ENCODE measurements at regions not wholly inside any gene's neighbourhood (a gene's known extent, or its start where the extent isn't known, plus 50 kb on each side); places are given as distances from the start of the nearest gene placed in this dataset.

GRCh38 chr7:106400923-106401322 is 116.1 kb upstream of the NAMPT start:
- H3K79me2 ChIP-seq (ENCODE audit: insufficient read depth, low read length) = no peaks in the 10 kb centered on the region
- in situ Hi-C loops (cut with HindIII; ENCODE audit: extremely low pct_ligation_motif_present, low pct_unique_long_range_greater_than_20kb) = no loop called here
- no peak overlapping the region for H2AFZ ChIP-seq (ENCODE audit: low read length)
- no peak overlapping the region for H3K4me3 ChIP-seq (replicated peaks in 1 of 3; ENCODE audit: insufficient read depth in 1 of 3, low read depth in 2 of 3, low read length in 3 of 3)
- no peaks in the 10 kb centered on the region for H3K9me3 ChIP-seq (ENCODE audit: low read length)
- POLR2A ChIA-PET = no interaction called here
- FAIRE-seq = no peak
- no peaks in the 10 kb centered on the region for H3K27me3 ChIP-seq (ENCODE audit: control insufficient read depth in 1 of 2, insufficient read depth in 2 of 2, low read length in 2 of 2)
- H3K4me2 ChIP-seq (ENCODE audit: low read depth, low read length) = no peak overlapping the region
- WGBS (ENCODE audit: low lambda C conversion rate) = 98% methylated on average over 3 of the region's 3 CpGs
- no peak for DNase-seq (ENCODE audit: low spot score)
- intact Hi-C loops (cut with micrococcal nuclease; ENCODE audit: unreplicated experiment) = no loop called here
- no peaks in the 10 kb centered on the region for H4K20me1 ChIP-seq (ENCODE audit: insufficient read depth, low read length)
- ATAC-seq = no peak
- H3K4me1 ChIP-seq (ENCODE audit: insufficient read depth, low read length) = no peaks in the 10 kb centered on the region
- CTCF ChIA-PET (ENCODE audit: low intra/inter-chr PET ratio, low total read pairs) = no interaction called here
- no peak overlapping the region for H3K27ac ChIP-seq (ENCODE audit: extremely low read length, insufficient read depth, low read length)
- H3K36me3 ChIP-seq (replicated peaks in 1 of 2; ENCODE audit: control insufficient read depth in 1 of 2, insufficient read depth in 2 of 2, low read length in 2 of 2) = no peaks in the 10 kb centered on the region
- no peak for TF ChIP-seq HIVEP1 (CRISPR knock-in tag; IDR thresholded peaks at IDR 0.05)
- no peak for TF ChIP-seq FOXK2 (IDR thresholded peaks at IDR 0.05)
- TF ChIP-seq NCOA5 (CRISPR knock-in tag; IDR thresholded peaks at IDR 0.05) = no peak
- TF ChIP-seq DMTF1 (CRISPR knock-in tag; IDR thresholded peaks at IDR 0.05) = no peak
- TF ChIP-seq CENPBD1 (CRISPR knock-in tag; IDR thresholded peaks at IDR 0.05; ENCODE audit: borderline replicate concordance, low read depth) = no peak
- no peak for TF ChIP-seq HDAC6 (IDR thresholded peaks at IDR 0.05; ENCODE audit: low read depth, low read length)
- TF ChIP-seq ZNF747 (CRISPR knock-in tag; IDR thresholded peaks at IDR 0.05; ENCODE audit: borderline replicate concordance) = no peak
- no peak for TF ChIP-seq ZBTB25 (CRISPR knock-in tag; IDR thresholded peaks at IDR 0.05)
- TF ChIP-seq ATF7 (IDR thresholded peaks at IDR 0.05) = no peak
- TF ChIP-seq ATF7 (CRISPR knock-in tag; IDR thresholded peaks at IDR 0.05) = no peak
- no peak for TF ChIP-seq RFX5 (IDR thresholded peaks at IDR 0.05; ENCODE audit: low read depth, low read length)
- TF ChIP-seq HDAC1 (CRISPR knock-in tag; IDR thresholded peaks at IDR 0.05) = no peak
- TF ChIP-seq ZBTB2 (CRISPR knock-in tag; IDR thresholded peaks at IDR 0.05; ENCODE audit: low read depth) = no peak
- no peak for TF ChIP-seq BCL6 (CRISPR knock-in tag; IDR thresholded peaks at IDR 0.05)
- no peak for TF ChIP-seq FUBP1 (CRISPR knock-in tag; IDR thresholded peaks at IDR 0.05; ENCODE audit: borderline replicate concordance)
- no peak for TF ChIP-seq POLR2AphosphoS2 (IDR thresholded peaks at IDR 0.05; ENCODE audit: low read depth, low read length)
- TF ChIP-seq NFIB (CRISPR knock-in tag; IDR thresholded peaks at IDR 0.05; ENCODE audit: borderline replicate concordance) = no peak
- no peak for TF ChIP-seq ZNF263 (CRISPR knock-in tag; IDR thresholded peaks at IDR 0.05)
- no peak for TF ChIP-seq SP140L (CRISPR knock-in tag; IDR thresholded peaks at IDR 0.05; ENCODE audit: borderline replicate concordance)
- BruUV-seq (replicated peaks) = no TSS peak
- no peak overlapping the region for H3K9ac ChIP-seq (ENCODE audit: insufficient read depth, low read depth, low read length)

All from HepG2 (cell line).